Upper lobe of left lung (tissue), 6 donors: ENCODE measurements at regions not wholly inside any gene's neighbourhood (a gene's known extent, or its start where the extent isn't known, plus 50 kb on each side); places are given as distances from the start of the nearest gene placed in this dataset.

Experiments
- ATAC-seq, 2 donors: fragments of 200-7000 bp; cut with Tn5 transposase; one replicate each; pipeline ENCODE4 v1.9.1; 2022; ENCODE audit warnings: mild to moderate bottlenecking in 2 of 2, moderate library complexity in 2 of 2; ENCODE audit not compliant: low FRiP score in 2 of 2
- DNase-seq, 2 donors: peaks; one replicate each; pipeline ENCODE4 v3.0.0-alpha.2; 2019 to 2020
- H3K27ac ChIP-seq, 4 donors: fragments of 200-600 bp; sonication (generic); one replicate each; pipeline ENCODE4 v1.5.1; 2016 to 2019
- H3K27me3 ChIP-seq, 4 donors: fragments of 200-600 bp; sonication (generic); one replicate each; pipeline ENCODE4 v1.5.1; 2017 to 2019
- H3K36me3 ChIP-seq, 4 donors: fragments of 200-600 bp; sonication (generic); one replicate each; pipeline ENCODE4 v1.5.1; 2016 to 2019
- H3K4me1 ChIP-seq, 4 donors: fragments of 200-600 bp; sonication (generic); one replicate each; pipeline ENCODE4 v1.5.1; 2018 to 2019
- H3K4me3 ChIP-seq, 4 donors: fragments of 200-600 bp; sonication (generic); one replicate each; pipeline ENCODE4 v1.5.1; 2017 to 2019; ENCODE audit warnings: mild to moderate bottlenecking in 2 of 4, moderate library complexity in 1 of 4
- H3K9me3 ChIP-seq, 4 donors: fragments of 200-600 bp; sonication (generic); one replicate each; pipeline ENCODE4 v1.5.1; 2018 to 2019
- EP300 ChIP-seq, 4 donors: sonication (generic); formaldehyde crosslinking; IDR thresholded peaks; one replicate each; pipeline ENCODE4 v1.5.1; 2017; ENCODE audit warnings: antibody characterized with exemption in 4 of 4, control low read depth in 2 of 4
- POLR2A ChIP-seq, 4 donors: fragments of 450-650 bp; IDR thresholded peaks; one replicate each; pipeline ENCODE4 v1.5.1; 2016 to 2017; ENCODE audit warnings: antibody characterized with exemption in 4 of 4, mild to moderate bottlenecking in 2 of 4
- POLR2AphosphoS5 ChIP-seq, 2 donors: sonication (generic); formaldehyde crosslinking; IDR thresholded peaks; one replicate each; pipeline ENCODE4 v1.5.1; 2017; ENCODE audit warnings: antibody characterized with exemption in 2 of 2
- WGBS, 2 donors: methylation state at CpG; one replicate each; pipeline ENCODE4 v1.1.5; 2017 to 2018; 5-methylcytosine and 5-hydroxymethylcytosine counted together
- TF ChIP-seq, protein P1 (sequence below), 6 experiments: fragments of 450-650 bp in 4 of 6; fragments of 200-600 bp in 2 of 6; sonication (generic) in 2 of 6; IDR thresholded peaks; one replicate each; pipeline ENCODE4 v1.5.1; 2016 to 2019; ENCODE audit warnings: antibody characterized with exemption in 6 of 6
- donor health status: DM: no; HTN: no; CAD: no; lungs with moderate emphysema.
- donor health status: DM: no; HTN: yes; CAD: no; lungs with severe emphysema.

DNA sequence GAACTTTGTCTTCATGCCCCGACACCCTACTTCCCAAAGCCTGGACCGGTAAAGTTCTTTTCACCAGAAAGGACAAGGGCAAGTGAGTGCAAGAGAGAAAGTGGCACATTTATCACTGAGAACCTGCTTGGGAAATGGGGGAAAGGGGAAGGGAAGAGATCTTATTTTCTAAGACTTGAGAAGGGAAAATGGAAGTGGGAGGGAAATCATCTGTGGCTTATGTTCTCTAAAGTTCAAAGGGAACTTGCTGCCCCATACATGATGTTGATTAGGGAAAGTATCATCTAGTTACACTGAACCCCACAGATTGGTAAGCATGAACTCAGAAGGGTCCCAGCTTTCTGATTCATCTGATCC lies 199.5 kb upstream of the LPP start:
- H3K27me3 ChIP-seq: no peaks in the 10 kb centered on the region
- H3K4me3 ChIP-seq: no peak overlapping the region
- TF ChIP-seq POLR2A (IDR thresholded peaks at IDR 0.05) (no peak), POLR2AphosphoS5 (IDR thresholded peaks at IDR 0.05) (no peak), EP300 (IDR thresholded peaks at IDR 0.05) (no peak)
- TF ChIP-seq, protein P1, sequence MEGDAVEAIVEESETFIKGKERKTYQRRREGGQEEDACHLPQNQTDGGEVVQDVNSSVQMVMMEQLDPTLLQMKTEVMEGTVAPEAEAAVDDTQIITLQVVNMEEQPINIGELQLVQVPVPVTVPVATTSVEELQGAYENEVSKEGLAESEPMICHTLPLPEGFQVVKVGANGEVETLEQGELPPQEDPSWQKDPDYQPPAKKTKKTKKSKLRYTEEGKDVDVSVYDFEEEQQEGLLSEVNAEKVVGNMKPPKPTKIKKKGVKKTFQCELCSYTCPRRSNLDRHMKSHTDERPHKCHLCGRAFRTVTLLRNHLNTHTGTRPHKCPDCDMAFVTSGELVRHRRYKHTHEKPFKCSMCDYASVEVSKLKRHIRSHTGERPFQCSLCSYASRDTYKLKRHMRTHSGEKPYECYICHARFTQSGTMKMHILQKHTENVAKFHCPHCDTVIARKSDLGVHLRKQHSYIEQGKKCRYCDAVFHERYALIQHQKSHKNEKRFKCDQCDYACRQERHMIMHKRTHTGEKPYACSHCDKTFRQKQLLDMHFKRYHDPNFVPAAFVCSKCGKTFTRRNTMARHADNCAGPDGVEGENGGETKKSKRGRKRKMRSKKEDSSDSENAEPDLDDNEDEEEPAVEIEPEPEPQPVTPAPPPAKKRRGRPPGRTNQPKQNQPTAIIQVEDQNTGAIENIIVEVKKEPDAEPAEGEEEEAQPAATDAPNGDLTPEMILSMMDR (IDR thresholded peaks at IDR 0.05): no peak
- DNase-seq (no peak), ATAC-seq (no peak)
- no peaks in the 10 kb centered on the region for H3K9me3 ChIP-seq
- peak overlapping the region; percentile 33 to 81 (median 63) for H3K27ac ChIP-seq
- H3K36me3 ChIP-seq: no peaks in the 10 kb centered on the region
- WGBS, 2 donors: 74 to 81% methylated on average over 2 of the region's 2 CpGs
- H3K4me1 ChIP-seq: peaks cover 17 to 37% (median 24%) of the 10 kb centered on the region in 4 donors

DNA sequence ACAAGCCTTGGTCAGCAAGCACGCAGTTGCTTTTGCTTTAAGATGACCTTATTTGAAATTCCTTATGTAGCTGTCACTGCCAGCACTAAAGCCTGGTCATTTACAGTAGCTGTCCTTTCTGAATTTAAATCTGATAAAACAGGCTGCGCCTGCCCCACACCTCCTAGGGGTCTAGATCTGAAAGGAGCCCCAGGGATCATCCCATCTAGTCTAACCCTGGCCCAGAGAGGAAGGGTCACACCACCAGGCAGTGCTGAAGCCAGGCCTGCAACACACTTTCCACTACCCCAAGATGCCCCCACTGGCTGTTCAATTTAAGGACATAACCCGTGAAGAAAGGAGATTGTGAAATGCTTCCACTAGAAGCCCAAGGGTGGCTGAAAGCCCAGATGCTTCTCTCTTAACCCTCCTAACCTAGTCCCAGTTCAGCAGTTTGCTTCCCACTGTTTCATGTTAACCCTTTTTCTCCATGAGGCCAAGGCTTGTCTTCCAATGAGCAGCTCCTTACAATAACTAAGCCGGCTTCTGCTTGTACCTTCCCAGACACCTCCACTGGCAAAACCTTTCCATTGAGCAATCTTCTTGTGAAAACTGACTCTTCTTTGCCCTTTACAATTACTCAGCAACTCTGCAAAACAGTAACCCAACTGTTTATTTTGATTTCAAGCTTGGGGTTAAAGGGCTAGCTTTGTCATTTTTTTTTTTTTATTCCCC lies 198.9 kb upstream of the LPP start:
- Histone ChIP-seq H3K36me3 (no peaks in the 10 kb centered on the region), H3K9me3 (no peaks in the 10 kb centered on the region), H3K4me1 (peaks cover 17 to 37% (median 24%) of the 10 kb centered on the region in 4 donors), H3K4me3 (no peak overlapping the region), H3K27me3 (no peaks in the 10 kb centered on the region), H3K27ac (peak overlapping the region; percentile 33 to 81 (median 63))
- TF ChIP-seq POLR2AphosphoS5 (IDR thresholded peaks at IDR 0.05) (peak in 1 of 2 donors; percentile 34), POLR2A (IDR thresholded peaks at IDR 0.05) (no peak)
- DNase-seq (no peak), ATAC-seq (peak; percentile 59 to 76)
- WGBS, 2 donors: 61 to 71% methylated on average over 4 of the region's 4 CpGs

DNA sequence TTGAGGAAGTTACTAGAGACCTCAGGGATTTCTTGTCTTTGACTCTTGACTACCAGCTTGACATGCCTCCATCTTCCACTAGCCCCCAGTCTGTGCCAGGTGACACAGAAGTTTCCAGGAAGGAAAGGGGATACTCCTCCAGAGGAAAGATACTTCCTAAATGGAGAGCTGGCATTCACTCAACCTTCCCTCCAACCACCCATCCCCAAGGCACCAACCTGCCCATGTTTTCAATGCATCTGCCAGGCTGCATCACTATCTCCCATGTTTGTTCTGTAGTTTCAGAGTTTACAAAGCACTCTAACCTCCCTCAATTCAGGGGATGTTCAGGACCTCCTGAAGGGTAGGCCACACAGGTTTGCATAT lies 198.4 kb upstream of the LPP start:
- H3K9me3 ChIP-seq: no peaks in the 10 kb centered on the region
- H3K27me3 ChIP-seq: no peaks in the 10 kb centered on the region
- peak overlapping the region; percentile 33 to 81 (median 60) for H3K27ac ChIP-seq
- peaks cover 17 to 37% (median 24%) of the 10 kb centered on the region in 4 donors for H3K4me1 ChIP-seq
- no peak for TF ChIP-seq EP300 (IDR thresholded peaks at IDR 0.05)
- no peak for TF ChIP-seq POLR2AphosphoS5 (IDR thresholded peaks at IDR 0.05)
- TF ChIP-seq, protein P1 (IDR thresholded peaks at IDR 0.05): no peak
- TF ChIP-seq POLR2A (IDR thresholded peaks at IDR 0.05): no peak
- no peak for DNase-seq
- no peak for ATAC-seq
- H3K4me3 ChIP-seq: no peak overlapping the region
- no peaks in the 10 kb centered on the region for H3K36me3 ChIP-seq

DNA sequence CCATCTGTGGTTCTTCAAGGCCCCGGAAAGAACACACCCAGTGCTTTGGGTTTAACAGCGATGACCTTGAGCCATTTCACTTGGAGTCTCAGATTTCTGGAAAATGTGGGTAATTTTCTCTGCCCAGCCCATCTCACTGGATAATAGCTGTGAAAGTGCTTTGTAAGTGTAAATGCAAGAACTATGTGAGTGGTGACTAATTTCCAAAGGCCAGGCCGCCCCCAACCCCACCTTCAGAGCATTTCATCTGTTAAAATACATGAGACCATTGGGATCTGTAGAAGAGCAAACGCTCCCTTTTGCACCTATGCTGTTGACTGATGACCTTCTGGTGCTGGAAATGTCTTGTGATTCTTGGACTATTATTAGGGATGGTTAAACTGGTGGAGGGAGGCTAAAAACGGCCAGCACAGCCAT lies 196.8 kb upstream of the LPP start:
- Histone ChIP-seq H3K27me3 (no peaks in the 10 kb centered on the region), H3K4me3 (no peak overlapping the region), H3K36me3 (no peaks in the 10 kb centered on the region), H3K27ac (no peak overlapping the region), H3K9me3 (no peaks in the 10 kb centered on the region), H3K4me1 (peaks cover 9 to 29% (median 23%) of the 10 kb centered on the region in 4 donors)
- DNase-seq: no peak
- TF ChIP-seq EP300 (IDR thresholded peaks at IDR 0.05) (no peak), POLR2AphosphoS5 (IDR thresholded peaks at IDR 0.05) (no peak), POLR2A (IDR thresholded peaks at IDR 0.05) (no peak)
- TF ChIP-seq, protein P1 (IDR thresholded peaks at IDR 0.05): no peak
- ATAC-seq: no peak
- WGBS, 2 donors: 87% methylated on average over 5 of the region's 5 CpGs

DNA sequence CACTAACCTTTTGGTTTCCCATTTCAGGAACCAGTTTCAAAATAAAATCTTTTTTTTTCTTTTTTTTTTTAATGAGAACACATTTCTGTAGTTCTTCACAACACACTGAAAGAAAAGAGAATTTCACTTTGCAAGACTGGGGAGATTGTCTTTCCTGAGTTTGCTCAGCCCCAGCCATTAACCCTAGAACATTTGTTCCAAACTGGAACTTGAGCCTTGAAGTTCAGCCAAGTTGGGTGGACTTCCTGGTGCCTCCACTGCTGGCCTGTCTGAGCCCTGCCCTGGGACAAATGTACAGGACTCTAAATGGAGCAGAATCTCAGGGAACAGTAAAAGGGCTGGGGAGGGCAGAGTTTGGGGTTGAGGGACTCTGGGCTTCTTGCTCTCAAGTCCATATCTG lies 196.4 kb upstream of the LPP start:
- Histone ChIP-seq H3K27me3 (no peaks in the 10 kb centered on the region), H3K4me3 (no peak overlapping the region), H3K27ac (no peak overlapping the region), H3K4me1 (peaks cover 8 to 29% (median 23%) of the 10 kb centered on the region in 4 donors), H3K9me3 (no peaks in the 10 kb centered on the region), H3K36me3 (no peaks in the 10 kb centered on the region)
- ATAC-seq: no peak
- DNase-seq: no peak
- TF ChIP-seq POLR2A (IDR thresholded peaks at IDR 0.05) (no peak), EP300 (IDR thresholded peaks at IDR 0.05) (no peak), POLR2AphosphoS5 (IDR thresholded peaks at IDR 0.05) (no peak)
- TF ChIP-seq, protein P1 (IDR thresholded peaks at IDR 0.05): no peak
